Naive B cell (primary cell): ENCODE measurements at regions not wholly inside any gene's neighbourhood (a gene's known extent, or its start where the extent isn't known, plus 50 kb on each side); places are given as distances from the start of the nearest gene placed in this dataset.
A peak's percentile ranks its signal among the peaks of the same experiment; 100 is the strongest.
"Not testable (repeated sequence)": the region's sequence is repeated elsewhere in the genome, so short reads cannot be mapped to it uniquely, and the experiment has no call there.

Source experiments
- ATAC-seq, 2 donors: fragments of 150-1000 bp; cut with Tn5 transposase; 2 replicates each; pipeline ENCODE4 v1.10.0; 2021; ENCODE audit warnings: low read depth in 2 of 2, mild to moderate bottlenecking in 2 of 2, moderate library complexity in 2 of 2
- DNase-seq: peaks from one replicate; pipeline ENCODE4 v3.0.0; 2022
- H3K27ac Mint-ChIP-seq, 6 donors: one replicate each; pipeline ENCODE4 v1.8.0; 2020 to 2022; ENCODE audit warnings: mild to moderate bottlenecking in 6 of 6, mixed read lengths in 6 of 6, moderate library complexity in 5 of 6, inconsistent platforms in 2 of 6
- H3K27me3 Mint-ChIP-seq, 3 donors: one replicate each; pipeline ENCODE4 v1.8.0; 2021 to 2022; ENCODE audit warnings: mixed read lengths in 3 of 3, mild to moderate bottlenecking in 1 of 3
- H3K36me3 Mint-ChIP-seq, 2 donors: one replicate each; pipeline ENCODE4 v1.8.0; 2020 to 2022; ENCODE audit warnings: mixed read lengths in 2 of 2, inconsistent platforms in 1 of 2, mild to moderate bottlenecking in 1 of 2
- H3K4me1 Mint-ChIP-seq, 3 donors: one replicate each; pipeline ENCODE4 v1.8.0; 2020 to 2022; ENCODE audit warnings: mixed read lengths in 3 of 3, inconsistent platforms in 1 of 3, mild to moderate bottlenecking in 1 of 3, moderate library complexity in 1 of 3
- H3K4me3 Mint-ChIP-seq, 8 donors: one replicate each; pipeline ENCODE4 v1.8.0; 2020 to 2022; ENCODE audit warnings: mild to moderate bottlenecking in 8 of 8, mixed read lengths in 8 of 8, moderate library complexity in 8 of 8, inconsistent platforms in 2 of 8
- H3K9me3 Mint-ChIP-seq, 7 donors: one replicate each; pipeline ENCODE4 v1.8.0; 2020 to 2022; ENCODE audit warnings: mixed read lengths in 7 of 7, mild to moderate bottlenecking in 5 of 7, inconsistent platforms in 2 of 7, moderate library complexity in 1 of 7

DNA sequence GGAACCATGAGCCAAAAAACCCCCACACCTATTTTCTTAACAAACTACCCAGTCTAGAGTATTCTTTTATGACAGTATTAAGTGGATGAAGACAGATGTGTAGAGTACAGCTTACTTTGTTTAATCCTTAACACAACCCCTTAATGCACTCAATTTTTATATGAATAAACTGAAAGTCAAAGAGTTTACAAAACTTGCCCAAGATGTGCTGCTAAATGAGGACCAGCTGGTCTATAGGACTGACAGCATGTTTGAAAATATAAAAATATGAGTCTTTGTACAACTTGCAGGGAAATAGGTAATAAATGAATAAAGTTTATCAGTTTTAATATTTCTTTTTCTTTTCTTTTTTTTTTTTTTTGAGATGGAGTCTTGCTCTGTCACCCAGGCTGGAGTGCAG lies 102.3 kb downstream of the ZFY start:
- no peak overlapping the region for H3K27ac Mint-ChIP-seq
- peaks cover 0 to 38% (median 0%) of the 10 kb centered on the region in 3 donors for H3K4me1 Mint-ChIP-seq
- ATAC-seq: no peak
- H3K9me3 Mint-ChIP-seq: no peaks in the 10 kb centered on the region
- H3K27me3 Mint-ChIP-seq: no peaks in the 10 kb centered on the region
- H3K36me3 Mint-ChIP-seq: no peaks in the 10 kb centered on the region
- DNase-seq: no peak
- H3K4me3 Mint-ChIP-seq: no peak overlapping the region

DNA sequence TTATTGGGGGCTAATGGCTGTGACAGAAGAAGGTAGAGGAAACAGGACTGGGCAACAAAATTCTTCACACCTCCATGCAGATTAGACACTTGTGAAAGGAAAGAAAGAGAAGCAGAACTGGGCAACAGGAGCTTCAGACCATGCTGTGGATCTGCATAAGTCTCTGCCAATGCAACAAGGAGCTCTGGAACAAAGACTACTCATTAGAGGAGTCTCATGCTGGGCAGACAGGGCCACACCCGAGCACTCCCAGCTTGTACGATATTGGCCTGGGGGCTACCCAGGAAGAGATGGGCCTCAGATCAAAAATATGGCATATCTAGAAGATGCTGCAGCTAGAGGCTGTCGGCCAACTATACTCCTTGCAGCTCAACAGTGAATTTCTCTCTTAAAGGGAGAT lies 105.2 kb downstream of the ZFY start:
- Mint-ChIP-seq H3K9me3 (no peaks in the 10 kb centered on the region), H3K27me3 (no peaks in the 10 kb centered on the region), H3K4me3 (no peak overlapping the region), H3K27ac (no peak overlapping the region), H3K36me3 (no peaks in the 10 kb centered on the region), H3K4me1 (peaks cover 0 to 20% (median 0%) of the 10 kb centered on the region in 3 donors)
- no peak for ATAC-seq
- no peak for DNase-seq

DNA sequence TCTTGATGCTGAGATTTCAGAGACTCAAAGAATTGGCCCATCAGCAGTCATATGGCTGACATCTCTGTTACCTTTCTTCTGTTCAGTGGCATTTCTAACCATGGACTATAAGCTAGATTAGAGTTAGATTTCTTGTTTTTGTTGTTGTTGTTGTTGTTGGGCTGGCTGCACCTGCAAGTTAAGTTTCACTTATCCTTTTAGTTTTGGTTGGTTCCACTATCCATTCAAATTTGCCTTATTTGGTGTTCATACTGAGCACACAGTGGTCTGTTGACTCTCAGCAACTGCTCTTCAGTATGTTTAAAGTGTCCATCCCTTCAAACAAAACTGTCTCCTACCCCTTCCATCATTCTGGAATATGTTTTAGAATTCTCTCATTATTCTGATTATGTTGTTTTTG lies 106.8 kb downstream of the ZFY start:
- Mint-ChIP-seq H3K4me1 (peaks cover 0 to 25% (median 0%) of the 10 kb centered on the region in 3 donors), H3K27me3 (no peaks in the 10 kb centered on the region), H3K9me3 (no peaks in the 10 kb centered on the region), H3K27ac (no peak overlapping the region), H3K36me3 (no peaks in the 10 kb centered on the region), H3K4me3 (no peak overlapping the region)
- DNase-seq (no peak), ATAC-seq (no peak)

DNA sequence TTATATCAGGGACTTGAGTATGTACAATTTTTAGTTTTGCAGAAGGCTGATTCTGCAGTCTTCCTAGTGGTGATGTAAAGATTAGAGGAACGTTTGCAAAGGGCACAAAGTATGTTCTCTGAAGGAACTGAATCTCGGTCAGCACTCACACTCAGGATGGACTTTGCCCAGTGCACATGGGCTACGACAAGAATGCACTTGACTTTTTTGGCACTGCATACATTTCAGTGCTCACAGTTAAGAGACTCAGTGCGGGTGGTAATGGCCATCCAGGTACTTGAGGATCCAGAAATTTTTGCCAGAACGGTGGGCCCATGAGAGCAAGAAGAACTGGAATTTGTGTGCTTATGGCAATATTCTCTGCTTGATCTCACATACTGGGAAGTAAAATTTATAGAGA lies 107.7 kb downstream of the ZFY start:
- no peak for DNase-seq
- no peak for ATAC-seq
- no peak overlapping the region for H3K4me3 Mint-ChIP-seq
- peaks cover 0 to 29% (median 0%) of the 10 kb centered on the region in 3 donors for H3K4me1 Mint-ChIP-seq
- no peaks in the 10 kb centered on the region for H3K9me3 Mint-ChIP-seq
- no peaks in the 10 kb centered on the region for H3K36me3 Mint-ChIP-seq
- no peaks in the 10 kb centered on the region for H3K27me3 Mint-ChIP-seq
- H3K27ac Mint-ChIP-seq: peak overlapping the region in 1 of 6 donors; percentile 59

DNA sequence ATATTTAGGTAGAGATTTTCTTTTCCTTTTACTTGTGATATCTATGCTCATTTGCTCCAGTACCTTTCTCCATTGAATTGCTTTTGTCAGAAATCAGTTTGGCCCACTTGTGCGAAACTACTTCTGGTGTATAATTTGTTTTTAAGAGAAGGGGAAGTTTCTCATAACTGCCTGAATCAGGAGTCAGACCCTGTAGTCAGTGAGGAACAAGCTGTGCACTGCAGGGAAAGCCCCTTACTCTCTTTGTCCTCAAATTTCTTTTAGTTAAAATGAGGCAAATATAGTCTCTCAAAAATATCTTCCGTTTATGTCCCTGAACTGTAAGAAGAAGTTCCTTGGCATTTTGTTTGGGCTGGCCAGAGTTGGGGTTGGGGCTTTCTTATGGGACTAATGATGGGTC lies 109.9 kb downstream of the ZFY start:
- ATAC-seq (peak in 1 of 2 donors; percentile 76), DNase-seq (no peak)
- H3K27ac Mint-ChIP-seq: no peak overlapping the region
- no peaks in the 10 kb centered on the region for H3K9me3 Mint-ChIP-seq
- no peaks in the 10 kb centered on the region for H3K36me3 Mint-ChIP-seq
- H3K27me3 Mint-ChIP-seq: no peaks in the 10 kb centered on the region
- no peak overlapping the region for H3K4me3 Mint-ChIP-seq
- H3K4me1 Mint-ChIP-seq: peaks cover 0 to 29% (median 0%) of the 10 kb centered on the region in 3 donors

DNA sequence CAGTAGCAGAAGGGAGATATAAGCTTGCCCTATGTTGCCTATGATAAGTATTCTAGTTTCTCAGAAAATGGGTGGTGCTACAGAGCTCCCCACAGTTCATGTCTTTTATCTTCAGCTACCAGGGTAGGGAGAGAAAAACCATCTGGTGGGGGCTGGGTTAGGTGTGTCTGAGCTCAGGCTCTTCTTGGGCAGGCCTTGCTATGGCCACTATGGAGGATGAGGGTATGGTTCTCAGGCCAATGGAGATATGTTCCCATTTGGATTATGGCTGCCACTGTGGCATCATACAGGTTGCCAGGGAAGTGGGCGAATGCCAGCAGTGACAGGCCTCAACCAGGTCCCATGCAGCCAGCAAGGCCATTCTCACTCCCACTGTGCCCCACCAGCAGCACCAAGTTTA lies 120.3 kb downstream of the ZFY start:
- not testable (repeated sequence) for ATAC-seq, DNase-seq, H3K4me3 Mint-ChIP-seq, H3K36me3 Mint-ChIP-seq, H3K9me3 Mint-ChIP-seq, H3K4me1 Mint-ChIP-seq, H3K27me3 Mint-ChIP-seq, H3K27ac Mint-ChIP-seq

DNA sequence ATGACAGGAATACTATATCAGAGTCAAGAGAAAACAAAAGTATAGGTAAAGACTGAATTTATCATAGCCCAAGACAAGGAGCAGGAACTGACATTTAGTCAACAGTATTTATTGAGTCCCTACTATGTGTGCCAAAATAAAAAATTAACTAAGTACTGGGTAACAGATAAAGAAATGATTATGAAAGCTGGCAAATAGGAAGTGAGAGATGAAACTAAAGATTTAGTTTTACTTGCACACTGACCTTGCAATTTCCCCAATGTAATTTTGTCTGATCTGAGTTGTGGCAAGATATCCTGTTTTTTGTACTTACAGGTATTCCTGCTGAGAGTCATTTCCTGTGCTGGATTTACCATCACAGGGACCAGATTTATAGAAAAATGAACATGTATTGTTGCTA lies 123.2 kb downstream of the ZFY start:
- not testable (repeated sequence) for H3K9me3 Mint-ChIP-seq, H3K27me3 Mint-ChIP-seq, DNase-seq, H3K4me1 Mint-ChIP-seq, H3K4me3 Mint-ChIP-seq, H3K27ac Mint-ChIP-seq, H3K36me3 Mint-ChIP-seq
- peak in 1 of 2 donors; percentile 27 for ATAC-seq

DNA sequence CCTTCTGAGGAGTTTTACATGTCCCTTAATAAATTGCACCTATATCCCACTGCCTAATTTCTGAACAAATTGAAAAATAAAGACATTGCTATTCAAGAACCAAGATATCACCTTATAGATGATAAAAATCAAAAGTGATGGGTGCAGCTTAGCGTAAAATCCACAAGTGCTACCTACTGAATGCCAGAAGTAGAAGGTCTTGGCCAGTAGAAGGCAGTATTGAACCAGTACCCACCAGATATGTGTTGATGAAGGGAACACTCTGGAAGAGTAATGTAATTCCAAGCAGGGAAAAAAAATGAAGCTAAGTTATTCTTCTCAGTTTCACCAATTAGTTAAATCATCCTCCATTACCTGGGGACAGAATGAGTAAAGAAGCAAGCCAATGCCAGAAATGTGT lies 125.5 kb downstream of the ZFY start:
- not testable (repeated sequence) for H3K36me3 Mint-ChIP-seq, DNase-seq, H3K4me1 Mint-ChIP-seq, H3K4me3 Mint-ChIP-seq, H3K27ac Mint-ChIP-seq, ATAC-seq, H3K9me3 Mint-ChIP-seq, H3K27me3 Mint-ChIP-seq

DNA sequence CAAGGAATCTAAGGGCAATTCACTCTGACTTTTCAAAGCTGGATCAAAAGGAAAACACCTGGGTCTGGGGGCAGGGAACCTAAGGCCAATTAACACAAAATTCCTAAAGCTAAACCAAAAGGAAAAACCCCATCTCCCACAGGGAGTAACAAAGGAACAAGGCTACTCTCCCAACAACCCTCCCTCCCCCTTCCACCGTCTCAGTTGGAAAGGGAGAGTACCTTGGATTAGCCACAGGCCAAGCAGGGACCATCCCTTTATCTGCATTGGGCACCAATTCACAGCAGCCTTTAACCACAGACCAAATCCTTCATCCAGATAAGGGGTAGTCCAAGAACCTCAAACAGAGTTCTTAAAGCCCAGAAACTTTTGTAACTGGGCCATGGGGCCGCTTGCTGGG lies 153.0 kb downstream of the ZFY start:
- H3K27ac Mint-ChIP-seq, H3K36me3 Mint-ChIP-seq, DNase-seq, H3K4me1 Mint-ChIP-seq, H3K4me3 Mint-ChIP-seq, H3K27me3 Mint-ChIP-seq, H3K9me3 Mint-ChIP-seq, ATAC-seq: not testable (repeated sequence)

DNA sequence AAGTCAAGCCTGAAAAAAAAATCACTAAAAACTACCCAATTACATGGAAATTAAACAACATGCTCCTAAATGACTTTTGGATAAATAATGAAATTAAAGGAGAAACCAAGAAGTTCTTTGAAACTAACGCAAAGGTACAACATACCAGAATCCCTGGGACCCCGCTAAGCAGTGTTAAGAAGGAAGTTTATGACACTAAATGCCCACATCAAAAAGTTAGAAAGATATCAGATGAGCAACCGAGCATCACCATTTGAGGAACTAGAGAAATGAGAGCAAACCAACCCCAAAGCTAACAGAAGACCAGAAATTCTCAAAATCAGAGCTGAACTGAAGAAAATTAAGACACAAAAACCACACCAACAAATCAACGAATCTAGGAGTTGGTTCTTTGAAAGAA lies 173.5 kb downstream of the ZFY start:
- DNase-seq, H3K27ac Mint-ChIP-seq, H3K36me3 Mint-ChIP-seq, H3K27me3 Mint-ChIP-seq, ATAC-seq, H3K4me3 Mint-ChIP-seq, H3K9me3 Mint-ChIP-seq, H3K4me1 Mint-ChIP-seq: not testable (repeated sequence)

DNA sequence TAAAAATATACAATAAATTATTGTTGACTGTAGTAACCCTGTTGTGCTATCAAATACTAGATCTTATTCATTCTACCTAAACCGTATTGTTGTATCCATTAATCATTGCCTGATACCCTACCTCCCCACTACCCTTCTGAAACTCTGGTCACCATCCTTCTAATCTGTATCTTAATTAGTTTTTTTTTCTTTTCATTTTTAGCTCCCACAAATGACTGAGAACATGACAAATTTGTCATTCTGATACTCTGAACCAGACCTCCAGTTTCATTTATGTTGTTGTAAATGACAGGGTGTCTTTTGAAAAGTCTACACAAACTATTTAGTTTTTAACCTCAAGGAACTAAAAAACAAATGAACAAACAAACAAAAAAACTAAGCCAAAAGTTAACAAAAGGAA lies 185.1 kb downstream of the ZFY start:
- not testable (repeated sequence) for H3K4me1 Mint-ChIP-seq, H3K9me3 Mint-ChIP-seq, H3K4me3 Mint-ChIP-seq, H3K27me3 Mint-ChIP-seq, ATAC-seq, H3K36me3 Mint-ChIP-seq, DNase-seq, H3K27ac Mint-ChIP-seq

DNA sequence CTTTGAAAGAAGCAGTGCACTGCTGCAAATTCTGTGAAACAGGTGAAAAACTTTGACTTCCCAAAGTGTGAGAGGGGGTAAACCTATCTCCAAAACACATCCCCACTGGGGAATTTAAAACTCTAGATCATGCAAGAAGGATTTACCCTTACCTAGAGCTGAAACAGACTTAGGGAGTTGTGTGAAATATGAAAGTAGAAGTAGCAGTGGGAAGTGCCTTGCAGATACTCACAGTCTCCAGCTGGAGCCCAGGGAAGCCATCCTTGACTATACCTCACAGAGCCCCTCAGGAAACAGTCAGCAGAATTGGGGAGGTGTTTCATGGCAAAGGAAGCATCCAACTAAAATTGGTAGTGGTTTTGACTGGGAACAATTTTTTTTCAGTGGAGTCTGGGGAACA lies 185.5 kb downstream of the ZFY start:
- H3K4me3 Mint-ChIP-seq, DNase-seq, H3K4me1 Mint-ChIP-seq, H3K27ac Mint-ChIP-seq, H3K27me3 Mint-ChIP-seq, ATAC-seq, H3K36me3 Mint-ChIP-seq, H3K9me3 Mint-ChIP-seq: not testable (repeated sequence)

DNA sequence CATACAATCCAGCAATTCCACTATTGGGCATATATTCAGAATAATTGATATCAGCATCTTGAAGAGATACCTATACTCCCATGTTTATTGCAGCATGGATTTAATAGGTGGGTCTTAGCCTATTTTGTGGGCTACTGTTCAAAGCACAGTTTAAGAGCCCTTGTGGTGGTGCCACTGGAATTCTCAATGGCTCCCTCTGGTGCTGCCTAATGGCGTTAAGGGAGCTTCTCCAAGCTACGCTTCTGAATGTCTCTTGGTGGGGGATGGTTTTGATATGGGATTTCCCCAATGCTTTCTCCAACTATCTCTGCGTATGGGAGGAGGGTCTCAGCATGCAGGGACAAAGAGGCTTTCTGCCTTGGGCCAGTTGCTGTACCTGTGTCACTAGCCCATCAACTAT lies 188.3 kb downstream of the ZFY start:
- not testable (repeated sequence) for H3K9me3 Mint-ChIP-seq, DNase-seq, H3K27me3 Mint-ChIP-seq, ATAC-seq, H3K4me1 Mint-ChIP-seq, H3K27ac Mint-ChIP-seq, H3K4me3 Mint-ChIP-seq, H3K36me3 Mint-ChIP-seq

DNA sequence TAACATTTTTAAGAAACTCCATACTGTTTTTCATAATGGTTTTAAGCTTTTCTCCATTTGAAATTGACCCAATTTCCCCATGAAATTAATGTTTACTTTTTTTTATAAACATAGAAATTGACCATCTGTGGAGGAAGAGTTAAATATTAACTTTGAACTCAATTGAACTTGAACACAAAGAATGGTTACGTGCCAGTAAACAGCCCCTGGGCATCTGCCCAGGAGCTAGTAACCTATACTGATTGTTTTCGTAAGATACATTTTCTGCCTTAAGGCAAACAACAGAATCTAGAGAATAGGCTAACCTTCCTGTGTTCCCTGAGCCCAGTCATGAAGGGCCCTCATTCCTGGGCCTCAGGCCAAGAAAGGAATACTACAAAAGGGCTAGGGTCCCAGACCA lies 235.9 kb downstream of the ZFY start:
- H3K27ac Mint-ChIP-seq, H3K4me3 Mint-ChIP-seq, H3K4me1 Mint-ChIP-seq, H3K9me3 Mint-ChIP-seq, DNase-seq, H3K36me3 Mint-ChIP-seq, H3K27me3 Mint-ChIP-seq, ATAC-seq: not testable (repeated sequence)

DNA sequence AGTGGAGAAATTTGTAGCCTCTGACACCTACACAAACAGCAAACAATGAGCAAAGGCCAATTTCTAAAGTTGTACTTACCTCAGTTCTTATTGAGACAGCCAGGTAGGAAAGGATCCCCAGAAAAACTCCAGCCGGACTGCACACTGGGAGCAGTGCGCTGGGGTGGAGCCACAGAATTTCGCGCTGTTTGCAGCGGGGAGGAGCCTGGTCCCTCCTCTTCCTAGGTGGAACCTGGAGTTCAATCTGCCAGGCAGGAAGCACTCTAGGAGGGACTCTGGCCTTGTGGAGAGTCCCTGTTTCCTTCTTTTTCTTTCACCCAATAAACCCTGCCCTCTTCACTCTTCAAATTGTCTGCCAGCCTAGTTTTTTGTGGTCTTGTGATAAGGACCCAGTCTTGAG lies 259.9 kb downstream of the ZFY start:
- H3K27ac Mint-ChIP-seq, H3K27me3 Mint-ChIP-seq, H3K9me3 Mint-ChIP-seq, H3K36me3 Mint-ChIP-seq, DNase-seq, H3K4me3 Mint-ChIP-seq, H3K4me1 Mint-ChIP-seq, ATAC-seq: not testable (repeated sequence)
